Natural killer cell (primary cell): ENCODE measurements at regions not wholly inside any gene's neighbourhood (a gene's known extent, or its start where the extent isn't known, plus 50 kb on each side); places are given as distances from the start of the nearest gene placed in this dataset.

Experiments
- ATAC-seq, 3 donors: fragments of 150-1000 bp in 2 of 3; fragments of 200-7000 bp in 1 of 3; cut with Tn5 transposase; 1 replicate in 1 of 3; 2 replicates in 2 of 3; pipeline ENCODE4 v1.10.0; 2021; ENCODE audit warnings: mild to moderate bottlenecking in 2 of 3, moderate library complexity in 2 of 3
- DNase-seq, 2 donors: peaks; one replicate each; pipeline versions ENCODE4 v3.0.0 to v3.0.0-alpha.2; 2013 to 2021; ENCODE audit warnings: mixed read lengths in 1 of 2
- H3K27ac ChIP-seq: one replicate; pipeline ENCODE4 v1.5.1; 2013; ENCODE audit warnings: mild to moderate bottlenecking, low read length
- H3K27me3 ChIP-seq: one replicate; pipeline ENCODE4 v1.6.1; 2013; ENCODE audit warnings: low read length; ENCODE audit not compliant: control insufficient read depth, insufficient read depth
- H3K36me3 ChIP-seq: one replicate; pipeline ENCODE4 v1.6.1; 2013; ENCODE audit warnings: low read length; ENCODE audit not compliant: control insufficient read depth, insufficient read depth
- H3K4me1 ChIP-seq: one replicate; pipeline ENCODE4 v1.6.1; 2013; ENCODE audit warnings: low read length; ENCODE audit not compliant: control insufficient read depth, insufficient read depth
- H3K4me3 ChIP-seq: one replicate; pipeline ENCODE4 v1.5.1; 2013; ENCODE audit warnings: low read length
- H3K9me3 ChIP-seq: one replicate; pipeline ENCODE4 v1.6.1; 2013; ENCODE audit warnings: low read length; ENCODE audit not compliant: control insufficient read depth, insufficient read depth
- H3K27ac Mint-ChIP-seq, 2 donors: one replicate each; pipeline ENCODE4 v1.8.0; 2022; ENCODE audit warnings: mild to moderate bottlenecking in 2 of 2, mixed read lengths in 2 of 2, moderate library complexity in 1 of 2
- H3K27me3 Mint-ChIP-seq, 2 donors: one replicate each; pipeline ENCODE4 v1.8.0; 2022; ENCODE audit warnings: low read depth in 2 of 2, mixed read lengths in 2 of 2
- H3K36me3 Mint-ChIP-seq: one replicate; pipeline ENCODE4 v1.8.0; 2022; ENCODE audit warnings: mixed read lengths
- H3K4me1 Mint-ChIP-seq, 2 donors: one replicate each; pipeline ENCODE4 v1.8.0; 2022; ENCODE audit warnings: mixed read lengths in 2 of 2
- H3K4me3 Mint-ChIP-seq: one replicate; pipeline ENCODE4 v1.8.0; 2022; ENCODE audit warnings: mild to moderate bottlenecking, moderate library complexity, mixed read lengths
- H3K9me3 Mint-ChIP-seq, 2 donors: one replicate each; pipeline ENCODE4 v1.8.0; 2022; ENCODE audit warnings: mixed read lengths in 2 of 2
- CTCF ChIP-seq: fragments of 200-600 bp; IDR thresholded peaks from one replicate; pipeline ENCODE4 v1.8.0; 2022; ENCODE audit warnings: antibody characterized with exemption
- WGBS: methylation state at CpG from one replicate; pipeline ENCODE4 v1.1.7; 2013; ENCODE audit warnings: missing lambda C conversion rate; ENCODE audit not compliant: insufficient coverage; 5-methylcytosine and 5-hydroxymethylcytosine counted together
- intact Hi-C: fragments of 100-400 bp; cut with micrococcal nuclease; formaldehyde crosslinking; loops from one replicate; pipeline ENCODE4 v1.14.2; 2022

GRCh38 chr4:110424144-110424543, 51.8 kb upstream of the ENPEP start:
- ATAC-seq = no peak
- H3K27ac ChIP-seq = no peak overlapping the region
- Mint-ChIP-seq H3K27ac (no peak overlapping the region), H3K4me3 (no peak overlapping the region), H3K36me3 (no peaks in the 10 kb centered on the region), H3K9me3 (peaks cover 2% of the 10 kb centered on the region in 2 donors), H3K4me1 (no peaks in the 10 kb centered on the region), H3K27me3 (peaks cover 0 to 2% of the 10 kb centered on the region in 2 donors)
- WGBS = 85% methylated on average over 2 of the region's 2 CpGs
- no peak for TF ChIP-seq CTCF
- no peaks in the 10 kb centered on the region for H3K4me1 ChIP-seq
- H3K27me3 ChIP-seq = no peaks in the 10 kb centered on the region
- no peak overlapping the region for H3K4me3 ChIP-seq
- no peaks in the 10 kb centered on the region for H3K36me3 ChIP-seq
- H3K9me3 ChIP-seq = no peaks in the 10 kb centered on the region
- intact Hi-C loops = no loop called here
- no peak for DNase-seq

- ATAC-seq (no peak), DNase-seq (no peak)
- Mint-ChIP-seq H3K9me3 (peaks cover 0 to 5% of the 10 kb centered on the region in 2 donors), H3K27ac (no peak overlapping the region), H3K27me3 (peaks cover 2 to 3% of the 10 kb centered on the region in 2 donors), H3K4me1 (no peaks in the 10 kb centered on the region), H3K36me3 (no peaks in the 10 kb centered on the region), H3K4me3 (no peak overlapping the region)
- H3K27ac ChIP-seq = no peak overlapping the region
- intact Hi-C loops = no loop called here
- 90% methylated on average over 15 of the region's 15 CpGs for WGBS
- H3K4me1 ChIP-seq = no peaks in the 10 kb centered on the region
- TF ChIP-seq CTCF = no peak
- H3K27me3 ChIP-seq = no peaks in the 10 kb centered on the region
- no peak overlapping the region for H3K4me3 ChIP-seq
- H3K36me3 ChIP-seq = no peaks in the 10 kb centered on the region
- H3K9me3 ChIP-seq = no peaks in the 10 kb centered on the region
Measured at GRCh38 chr4:110418641-110419040, 57.3 kb upstream of the ENPEP start.

GRCh38 chr4:110417136-110417535, 58.8 kb upstream of the ENPEP start:
- H3K4me1 Mint-ChIP-seq = no peaks in the 10 kb centered on the region
- Histone ChIP-seq H3K36me3 (no peaks in the 10 kb centered on the region), H3K4me3 (no peak overlapping the region), H3K9me3 (no peaks in the 10 kb centered on the region), H3K4me1 (no peaks in the 10 kb centered on the region), H3K27ac (no peak overlapping the region), H3K27me3 (no peaks in the 10 kb centered on the region)
- H3K27ac Mint-ChIP-seq = no peak overlapping the region
- no peak overlapping the region for H3K4me3 Mint-ChIP-seq
- H3K27me3 Mint-ChIP-seq = peaks cover 9 to 17% of the 10 kb centered on the region in 2 donors
- peaks cover 0 to 3% of the 10 kb centered on the region in 2 donors for H3K9me3 Mint-ChIP-seq
- ATAC-seq (no peak), DNase-seq (no peak)
- H3K36me3 Mint-ChIP-seq = no peaks in the 10 kb centered on the region
- no peak for TF ChIP-seq CTCF
- intact Hi-C loops = no loop called here

- DNase-seq (no peak), ATAC-seq (no peak)
- no peaks in the 10 kb centered on the region for H3K36me3 ChIP-seq
- WGBS = 96% methylated on average over 4 of the region's 4 CpGs
- no peak overlapping the region for H3K4me3 ChIP-seq
- Mint-ChIP-seq H3K36me3 (no peaks in the 10 kb centered on the region), H3K27ac (no peak overlapping the region), H3K4me3 (no peak overlapping the region), H3K9me3 (peaks cover 0 to 3% of the 10 kb centered on the region in 2 donors), H3K4me1 (no peaks in the 10 kb centered on the region), H3K27me3 (peaks cover 12 to 25% of the 10 kb centered on the region in 2 donors)
- no peaks in the 10 kb centered on the region for H3K4me1 ChIP-seq
- no peaks in the 10 kb centered on the region for H3K27me3 ChIP-seq
- H3K27ac ChIP-seq = no peak overlapping the region
- TF ChIP-seq CTCF = no peak
- intact Hi-C loops = no loop called here
- no peaks in the 10 kb centered on the region for H3K9me3 ChIP-seq
Measured at GRCh38 chr4:110415478-110415877, 60.5 kb upstream of the ENPEP start.
